NCI-H82 (cell line): ENCODE measurements at regions not wholly inside any gene's neighbourhood (a gene's known extent, or its start where the extent isn't known, plus 50 kb on each side); places are given as distances from the start of the nearest gene placed in this dataset.
"Not testable (repeated sequence)": the region's sequence is repeated elsewhere in the genome, so short reads cannot be mapped to it uniquely, and the experiment has no call there.

Source experiments
- DNase-seq: peaks from one replicate; lab custom pipeline; 2025; lab: John Stamatoyannopoulos, UW

- DNase-seq = no peak
Observed at GRCh38 chr10:4154191-4154715, 369.2 kb upstream of the KLF6 start.

- no peak for DNase-seq
Observed at GRCh38 chr10:4151466-4151865, 366.5 kb upstream of the KLF6 start.

DNA sequence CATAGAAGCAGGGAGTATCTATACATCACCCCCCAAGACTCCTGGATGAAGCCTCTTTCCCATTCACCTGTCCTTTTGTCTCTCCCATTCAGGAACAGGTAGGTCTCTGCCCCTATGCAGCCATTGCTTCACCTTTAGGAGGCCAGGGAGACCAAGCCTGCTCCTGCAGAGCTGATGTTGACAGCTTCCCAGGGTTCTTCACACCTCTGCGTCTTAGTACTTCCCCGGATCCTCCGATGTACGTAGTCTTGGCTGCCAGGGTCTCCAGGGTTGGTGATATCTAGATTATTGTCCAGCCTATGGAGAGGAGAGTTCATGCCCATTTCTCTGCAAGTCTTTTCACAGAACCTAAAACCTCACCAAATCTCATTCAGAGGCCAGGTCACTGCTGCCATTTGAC, 365.7 kb upstream of the KLF6 start:
- no peak for DNase-seq

DNA sequence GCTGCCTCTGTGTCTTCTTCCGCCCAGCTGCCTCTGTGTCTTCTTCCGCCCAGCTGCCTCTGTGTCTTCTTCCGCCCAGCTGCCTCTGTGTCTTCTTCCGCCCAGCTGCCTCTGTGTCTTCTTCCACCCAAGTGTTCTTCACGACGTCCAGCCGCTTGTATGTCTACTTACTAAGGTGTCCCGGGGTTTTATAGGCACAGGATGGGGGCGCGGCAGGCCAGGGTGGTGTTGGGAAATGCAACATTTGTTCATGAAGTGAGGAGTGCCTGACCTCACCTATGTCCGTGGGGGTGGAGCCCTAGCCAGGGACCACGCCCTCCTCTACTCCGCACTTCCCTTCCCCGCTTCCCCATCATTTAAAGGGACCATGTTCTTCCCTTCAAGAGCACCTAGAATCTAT, 364.5 kb upstream of the KLF6 start:
- not testable (repeated sequence) for DNase-seq

- DNase-seq = no peak
Observed at GRCh38 chr10:4147245-4147644, 362.2 kb upstream of the KLF6 start.

- no peak for DNase-seq
Observed at GRCh38 chr10:4144817-4145216, 359.8 kb upstream of the KLF6 start.

DNA sequence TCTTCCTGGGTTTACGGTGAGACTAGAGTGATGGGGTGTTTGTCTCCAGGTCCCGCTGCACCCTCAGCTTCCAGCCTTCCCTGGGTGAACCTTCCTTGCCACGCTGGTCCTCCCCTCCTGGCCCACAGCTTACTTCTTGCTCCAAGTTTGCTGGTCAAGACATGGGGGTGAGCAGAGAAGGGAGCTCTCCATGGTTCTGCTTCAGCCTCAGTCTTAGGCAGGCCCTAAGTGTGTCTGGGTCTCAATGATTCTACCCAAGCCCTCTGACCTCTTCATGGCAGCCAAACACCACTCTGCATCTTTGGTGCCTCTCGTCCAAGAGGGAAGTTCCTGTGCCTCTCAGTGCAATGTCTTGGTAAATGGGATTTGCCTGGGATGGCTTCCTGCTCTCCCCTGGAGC, 356.5 kb upstream of the KLF6 start:
- DNase-seq = no peak

DNA sequence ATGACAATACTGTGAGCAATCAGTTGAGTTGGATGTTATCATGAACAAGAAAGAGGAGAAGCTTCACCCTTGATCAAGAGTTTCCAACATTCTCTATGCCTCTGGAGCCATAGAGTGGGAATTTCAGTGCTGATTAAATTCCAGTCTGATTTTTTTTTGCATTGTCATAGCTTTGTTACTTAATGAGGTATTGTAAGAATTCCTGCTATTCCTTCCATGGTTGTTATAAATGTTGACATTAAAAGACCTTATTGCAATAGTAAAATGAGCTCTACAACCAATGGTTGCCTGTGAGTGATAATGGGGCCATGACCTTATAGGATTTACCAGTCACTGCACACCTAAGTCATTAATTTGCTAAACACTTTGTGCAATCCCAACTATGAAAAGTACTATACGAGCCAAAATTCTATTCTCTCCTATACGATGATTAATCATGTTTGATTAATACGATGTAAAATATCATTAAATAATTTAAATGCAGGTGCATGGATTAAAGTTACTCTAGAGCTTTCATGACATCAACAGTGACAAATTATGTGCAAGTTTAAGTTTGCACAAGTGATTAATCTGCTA, 353.2 kb upstream of the KLF6 start:
- DNase-seq = no peak

DNA sequence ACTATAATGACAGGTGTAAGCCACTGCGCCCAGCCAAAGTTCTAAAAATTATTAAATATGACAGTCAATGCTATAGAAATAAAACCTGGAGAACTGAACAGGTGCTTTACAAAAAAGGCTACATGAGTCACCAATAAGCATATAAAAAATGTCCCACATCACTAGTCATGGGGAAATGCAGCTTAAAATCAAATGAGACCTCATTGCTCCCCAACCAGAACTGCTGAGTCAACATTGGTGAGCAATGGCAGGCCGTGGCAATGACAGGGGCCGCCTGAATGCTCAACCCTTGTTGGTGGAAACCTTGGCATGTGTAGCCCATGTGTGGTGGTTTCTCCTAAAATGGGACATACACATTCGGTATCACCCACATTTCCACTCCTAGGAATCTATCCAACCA, 352.3 kb upstream of the KLF6 start:
- DNase-seq = no peak

GRCh38 chr10:4136121-4136520, 351.1 kb upstream of the KLF6 start:
- DNase-seq = no peak

DNA sequence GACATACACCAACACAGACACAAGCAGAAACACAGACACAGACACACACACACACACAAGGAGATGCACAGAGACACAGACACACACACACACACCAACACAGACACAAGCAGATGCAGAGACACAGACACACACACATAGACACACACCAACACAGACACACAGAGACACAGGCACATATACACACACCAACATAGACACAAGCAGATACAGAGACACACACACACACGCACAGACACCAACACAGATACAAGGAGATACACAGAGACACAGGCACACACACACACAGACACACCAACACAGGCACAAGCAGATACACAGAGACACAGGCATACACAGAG, 347.2 kb upstream of the KLF6 start:
- no peak for DNase-seq

DNA sequence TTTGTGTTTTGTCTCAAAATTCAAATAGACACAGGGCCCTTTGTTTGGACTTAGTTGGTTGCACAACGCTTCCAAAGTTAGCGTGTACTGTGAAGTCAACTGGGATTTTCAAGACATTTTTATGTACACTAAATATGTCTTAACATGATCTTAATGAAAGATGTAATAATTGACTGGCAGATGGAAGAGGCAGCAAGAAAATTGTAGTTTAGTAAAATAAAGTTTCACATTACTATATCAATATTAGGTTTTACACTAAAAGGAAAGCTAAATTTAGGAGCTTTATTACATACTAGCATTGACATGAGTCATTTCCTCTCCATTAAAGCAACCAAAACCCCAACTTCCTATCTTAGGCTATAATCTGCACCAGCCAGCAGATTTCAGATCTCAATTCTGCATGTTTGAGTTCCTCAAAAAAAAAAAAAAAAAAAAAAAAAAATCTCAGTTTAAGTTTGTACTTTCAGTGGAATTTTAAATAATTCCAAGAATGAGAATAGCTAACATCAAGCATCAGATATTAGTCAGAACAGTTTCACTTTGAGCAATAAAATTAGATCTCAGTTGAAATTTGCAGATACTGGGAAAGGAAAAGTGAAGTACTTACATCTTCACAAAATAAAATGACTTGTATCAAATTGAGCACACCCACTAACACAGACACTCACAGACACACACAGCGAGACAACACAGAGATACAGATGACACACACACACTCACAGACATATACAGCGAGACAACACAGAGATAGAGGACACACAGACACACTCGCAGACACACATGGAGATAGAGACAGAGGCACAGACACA, 346.6 kb upstream of the KLF6 start:
- DNase-seq = no peak

DNA sequence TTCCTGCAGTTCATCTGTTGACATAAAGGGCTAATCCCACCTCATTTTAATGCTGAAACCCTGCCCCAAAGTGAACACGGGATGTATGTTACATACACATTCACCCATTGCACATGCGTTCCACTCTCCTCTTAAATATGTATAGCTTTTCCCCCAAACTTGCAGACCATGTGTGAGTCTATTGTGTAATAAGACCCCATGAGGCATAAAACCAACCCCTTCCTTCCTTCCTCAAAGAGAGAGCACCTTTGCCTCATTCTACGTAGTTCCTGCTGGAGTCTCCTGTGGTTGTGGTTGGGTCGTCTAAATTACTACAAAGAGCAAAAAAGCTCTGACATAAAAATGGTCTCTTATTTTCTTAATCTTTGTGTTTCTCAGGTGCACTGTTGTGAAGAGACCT, 345.7 kb upstream of the KLF6 start:
- DNase-seq = no peak

DNA sequence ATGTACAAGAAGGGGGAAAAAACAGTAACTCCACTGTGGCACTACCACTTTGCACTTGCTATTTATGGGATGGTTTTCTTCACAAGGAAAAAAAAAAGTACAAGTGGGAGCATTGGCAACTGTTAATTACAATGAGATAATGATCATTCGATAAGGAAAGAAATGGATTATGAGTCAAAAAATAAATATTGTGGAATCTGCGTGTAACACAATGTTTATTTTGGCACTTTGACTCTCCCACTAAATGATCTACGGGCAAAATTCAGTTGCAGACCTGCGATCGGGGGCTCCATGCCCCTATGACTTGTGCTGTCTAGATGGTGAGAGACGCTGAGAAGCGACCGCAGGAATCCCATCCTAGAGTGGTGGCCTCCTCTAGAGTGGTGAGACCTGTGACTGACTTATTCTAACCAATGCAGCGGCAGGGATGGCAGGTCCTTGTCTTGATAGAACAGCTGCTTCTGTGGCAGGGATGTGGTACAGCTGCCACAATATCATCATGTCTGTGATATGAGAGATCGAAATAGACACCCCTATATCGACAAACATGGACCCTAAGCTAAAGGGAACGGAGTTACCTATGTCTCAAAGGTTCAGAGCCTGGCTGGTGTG, 345.0 kb upstream of the KLF6 start:
- no peak for DNase-seq

GRCh38 chr10:4127518-4128315, 342.7 kb upstream of the KLF6 start:
- DNase-seq = no peak

DNA sequence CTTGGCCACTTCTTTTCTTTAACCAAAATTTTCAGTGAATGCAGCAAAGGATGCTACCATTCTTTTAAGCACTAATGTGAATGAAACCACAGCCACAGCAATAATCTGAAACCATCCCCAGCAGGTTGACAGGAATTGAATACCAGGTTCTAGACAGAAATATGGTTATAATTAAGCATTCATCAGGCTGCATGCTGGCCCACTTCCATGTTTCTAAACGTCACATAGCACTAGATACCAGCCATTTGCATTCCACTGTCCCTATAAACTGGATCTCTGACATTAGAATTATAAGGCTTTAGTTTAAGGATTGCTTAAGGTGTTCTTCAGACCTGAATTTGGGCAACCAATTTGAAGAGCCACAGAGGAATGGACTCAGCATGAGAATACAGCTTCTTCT, 340.8 kb upstream of the KLF6 start:
- DNase-seq = no peak

DNA sequence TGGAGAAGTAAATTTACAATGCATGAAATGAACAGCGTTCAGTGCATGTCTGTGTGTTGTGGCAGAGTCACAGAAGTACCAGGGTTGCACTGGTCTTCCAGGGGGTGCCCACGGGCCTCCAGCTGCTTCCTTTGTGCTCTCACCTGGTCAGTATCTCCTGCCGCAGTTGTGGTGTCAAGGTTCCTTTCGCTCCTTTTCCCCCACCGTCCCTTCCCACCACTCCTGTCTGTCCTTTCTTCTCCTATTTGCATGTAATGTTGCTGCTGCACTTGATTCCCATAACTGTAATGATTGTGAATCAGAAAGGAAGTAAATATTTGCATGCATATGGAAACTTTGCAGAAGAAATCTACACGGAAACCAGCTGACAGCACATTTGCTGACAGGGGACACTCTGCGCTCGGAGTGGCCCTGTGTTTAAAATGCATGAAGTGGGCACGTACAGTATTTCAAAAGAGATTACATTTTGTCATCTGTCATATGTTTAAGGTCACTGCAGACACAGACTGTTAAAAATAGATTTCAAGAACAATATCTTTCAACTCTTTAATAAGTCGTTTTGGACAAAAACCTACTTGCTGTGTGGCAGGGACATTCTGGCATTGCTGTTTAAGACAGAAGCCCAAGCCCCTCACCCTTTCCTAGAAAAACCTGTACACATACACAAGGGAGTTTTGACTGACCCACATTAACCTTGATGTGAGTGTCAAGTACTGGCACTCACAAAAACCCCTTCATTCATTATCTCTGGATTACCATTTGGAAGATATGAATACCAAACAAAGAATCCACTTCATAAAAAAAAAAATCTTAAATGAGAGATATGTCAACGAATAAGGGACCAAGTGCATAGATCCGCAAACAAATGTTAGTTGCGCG, 336.7 kb upstream of the KLF6 start:
- DNase-seq = no peak

GRCh38 chr10:4120096-4120853, 335.3 kb upstream of the KLF6 start:
- DNase-seq = no peak

- DNase-seq = no peak
Observed at GRCh38 chr10:4119107-4119506, 334.1 kb upstream of the KLF6 start.

DNA sequence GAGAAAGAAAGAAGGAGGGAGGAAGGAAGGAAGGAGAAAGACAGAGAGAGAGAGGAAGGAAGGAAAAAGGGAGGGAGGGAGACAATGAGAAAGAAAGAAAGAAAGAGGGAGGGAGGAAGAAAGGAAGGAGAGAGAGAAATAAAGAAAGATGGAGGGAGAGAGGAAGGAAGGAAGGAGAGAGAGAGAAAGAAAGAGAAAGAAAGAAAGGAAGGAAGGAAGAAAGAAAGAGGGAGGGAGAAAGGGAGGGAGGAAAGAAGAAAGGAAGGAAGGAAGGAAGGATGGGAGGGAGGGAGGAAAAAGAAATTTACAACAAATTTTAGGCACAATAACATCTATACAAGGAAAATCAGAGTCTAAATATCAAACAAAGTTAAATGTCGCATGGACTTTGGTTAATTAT, 332.6 kb upstream of the KLF6 start:
- no peak for DNase-seq

GRCh38 chr10:4111643-4112042, 326.6 kb upstream of the KLF6 start:
- no peak for DNase-seq
